Heart right ventricle (tissue), 16 donors: ENCODE measurements at regions not wholly inside any gene's neighbourhood (a gene's known extent, or its start where the extent isn't known, plus 50 kb on each side); places are given as distances from the start of the nearest gene placed in this dataset.

Source experiments
- ATAC-seq, 8 donors: fragments of 200-7000 bp; cut with Tn5 transposase; one replicate each; pipeline ENCODE4 v1.9.1; 2020; ENCODE audit warnings: mild to moderate bottlenecking in 8 of 8, moderate library complexity in 8 of 8, moderate number of reproducible peaks in 1 of 8
- DNase-seq, 2 donors: peaks; one replicate each; pipeline ENCODE4 v3.0.0-alpha.2; 2020
- H3K27ac ChIP-seq, 10 donors: fragments of 200-600 bp; sonication (generic) in 2 of 10; one replicate each; pipeline versions ENCODE4 v1.5.0 to v1.8.0; 2020 to 2022; ENCODE audit warnings: mild to moderate bottlenecking in 3 of 10
- H3K27me3 ChIP-seq, 7 donors: fragments of 200-600 bp; one replicate each; pipeline ENCODE4 v1.8.0; 2021 to 2022; ENCODE audit warnings: mild to moderate bottlenecking in 2 of 7
- H3K36me3 ChIP-seq, 9 donors: fragments of 200-600 bp; sonication (generic) in 1 of 9; one replicate each; pipeline versions ENCODE4 v1.5.0 to v1.8.0; 2020 to 2022; ENCODE audit warnings: mild to moderate bottlenecking in 2 of 9
- H3K4me1 ChIP-seq, 9 donors: fragments of 200-600 bp; sonication (generic) in 1 of 9; one replicate each; pipeline versions ENCODE4 v1.5.0 to v1.8.0; 2020 to 2022; ENCODE audit warnings: mild to moderate bottlenecking in 4 of 9
- H3K4me3 ChIP-seq, 10 donors: fragments of 200-600 bp; sonication (generic) in 2 of 10; one replicate each; pipeline versions ENCODE4 v1.5.0 to v1.8.0; 2020 to 2022; ENCODE audit warnings: mild to moderate bottlenecking in 7 of 10, moderate library complexity in 2 of 10
- H3K9me3 ChIP-seq, 11 donors: fragments of 200-600 bp in 10 of 11; sonication (generic) in 2 of 11; one replicate each; pipeline versions ENCODE4 v1.5.0 to v1.8.0; 2013 to 2022; ENCODE audit warnings: mild to moderate bottlenecking in 2 of 11, control low read depth in 1 of 11, moderate library complexity in 1 of 11
- WGBS, 2 donors: extraction: QIAGEN DNeasy Blood & Tissue Kit; methylation state at CpG; one replicate each; pipeline ENCODE4 v1.1.7; 2013; ENCODE audit warnings: inconsistent platforms in 1 of 2; 5-methylcytosine and 5-hydroxymethylcytosine counted together
- intact Hi-C, 10 donors: fragments of 100-400 bp; cut with DNase I; formaldehyde crosslinking; loops; one replicate each; pipeline versions ENCODE4 v1.11.1 to v1.14.2; 2022
- TF ChIP-seq, protein P1 (sequence below), 9 donors: fragments of 200-600 bp; sonication (generic) in 2 of 9; IDR thresholded peaks; one replicate each; pipeline versions ENCODE4 v1.5.0 to v1.8.0; 2021 to 2022; ENCODE audit warnings: antibody characterized with exemption in 9 of 9, mild to moderate bottlenecking in 5 of 9, moderate library complexity in 1 of 9
- donor health status: Arrhythmogenic right ventricular cardiomyopathy.
- donor health status: ischemic (EF 13 %, LVEDD 7.1; RV severe dilation, severe dysfunction).
- donor health status: healthy with polysubstance abuse.
- donor health status: DM: no; HTN: yes; CAD: no.
- donor health status: DM: no; HTN: no; CAD: no.
- donor health status: ischemic (EF 25% LVEDD 6.9; RV normal size, moderate dysfunction).
- donor health status: ischemic (EF 25% LVEDD 5.7; RV mildly dilated, moderate dysfunction).
- donor health status: healthy.
- donor health status: DM: yes; HTN: yes; CAD: no.
- donor health status: Ischemic cardiomyopathy.
- donor health status: ischemic (EF 35%, LVEDD 5.7; RV mildly dilated, moderate dysfunction).
- donor health status: nonischemic (EF 11% LVEDD 7.7; RV severe dilation, severe dysfunction).
- donor health status: DM: yes; HTN: yes; CAD: no.
- donor health status: PGD.
- donor health status: ischemic (EF 29% LVEDD 5.4; RV normal size, mild dysfunction).
- donor health status: nonischemic (EF 23%, LVEDD 6.1; RV moderate dilation, normal function).

DNA sequence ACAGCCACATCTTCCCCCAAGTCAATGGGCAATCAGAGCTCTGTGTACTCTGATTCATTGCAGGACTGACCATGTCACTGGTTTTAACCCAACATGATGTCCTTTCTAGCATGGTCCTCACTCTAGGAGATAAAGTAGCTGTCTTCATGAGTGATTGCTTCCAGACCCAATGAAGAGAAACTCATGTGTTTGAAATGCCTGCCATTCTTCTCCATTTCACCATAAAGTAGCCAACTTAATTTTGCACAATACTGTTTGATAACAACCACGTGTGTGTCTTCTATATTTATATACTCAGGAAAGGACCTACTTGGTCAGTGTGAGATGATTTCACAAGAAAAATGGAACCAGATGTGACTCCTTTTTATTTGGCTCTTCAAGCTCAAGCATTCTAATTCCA lies 172.5 kb downstream of the AXIN2 start:
- Histone ChIP-seq H3K4me3 (no peak overlapping the region), H3K27ac (no peak overlapping the region), H3K9me3 (no peaks in the 10 kb centered on the region), H3K27me3 (peaks cover 0 to 7% (median 0%) of the 10 kb centered on the region in 7 donors), H3K4me1 (no peaks in the 10 kb centered on the region), H3K36me3 (no peaks in the 10 kb centered on the region)
- intact Hi-C loops: no loop called here
- 21 to 29% methylated on average over 1 of the region's 1 CpG for WGBS, 2 donors
- ATAC-seq: no peak
- TF ChIP-seq, protein P1, sequence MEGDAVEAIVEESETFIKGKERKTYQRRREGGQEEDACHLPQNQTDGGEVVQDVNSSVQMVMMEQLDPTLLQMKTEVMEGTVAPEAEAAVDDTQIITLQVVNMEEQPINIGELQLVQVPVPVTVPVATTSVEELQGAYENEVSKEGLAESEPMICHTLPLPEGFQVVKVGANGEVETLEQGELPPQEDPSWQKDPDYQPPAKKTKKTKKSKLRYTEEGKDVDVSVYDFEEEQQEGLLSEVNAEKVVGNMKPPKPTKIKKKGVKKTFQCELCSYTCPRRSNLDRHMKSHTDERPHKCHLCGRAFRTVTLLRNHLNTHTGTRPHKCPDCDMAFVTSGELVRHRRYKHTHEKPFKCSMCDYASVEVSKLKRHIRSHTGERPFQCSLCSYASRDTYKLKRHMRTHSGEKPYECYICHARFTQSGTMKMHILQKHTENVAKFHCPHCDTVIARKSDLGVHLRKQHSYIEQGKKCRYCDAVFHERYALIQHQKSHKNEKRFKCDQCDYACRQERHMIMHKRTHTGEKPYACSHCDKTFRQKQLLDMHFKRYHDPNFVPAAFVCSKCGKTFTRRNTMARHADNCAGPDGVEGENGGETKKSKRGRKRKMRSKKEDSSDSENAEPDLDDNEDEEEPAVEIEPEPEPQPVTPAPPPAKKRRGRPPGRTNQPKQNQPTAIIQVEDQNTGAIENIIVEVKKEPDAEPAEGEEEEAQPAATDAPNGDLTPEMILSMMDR (IDR thresholded peaks at IDR 0.05): no peak
- no peak for DNase-seq

DNA sequence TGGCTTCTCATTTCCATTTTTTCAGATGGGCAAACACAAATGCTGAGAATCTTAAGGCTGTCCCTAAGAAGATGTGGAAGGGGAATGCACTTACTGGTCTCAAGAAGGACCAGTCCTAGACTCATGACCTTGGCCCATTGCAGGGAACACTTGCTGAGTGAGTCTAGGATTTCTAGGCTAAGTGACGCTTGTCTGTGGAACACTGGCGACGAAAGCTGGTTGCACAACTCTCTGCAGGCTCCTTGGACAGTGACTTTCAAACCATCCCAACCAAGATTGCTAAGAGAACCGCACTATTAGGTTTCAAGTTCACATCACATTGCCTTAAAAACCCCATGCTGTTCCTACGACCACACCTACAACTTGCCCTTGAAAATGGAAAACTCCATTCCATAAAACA lies 174.1 kb downstream of the AXIN2 start:
- ATAC-seq (no peak), DNase-seq (no peak)
- H3K36me3 ChIP-seq: no peaks in the 10 kb centered on the region
- TF ChIP-seq, protein P1 (IDR thresholded peaks at IDR 0.05): no peak
- 89 to 91% methylated on average over 5 of the region's 5 CpGs for whole genome bisulfite sequencing, 2 donors
- H3K27ac ChIP-seq: no peak overlapping the region
- no peak overlapping the region for H3K4me3 ChIP-seq
- H3K27me3 ChIP-seq: peaks cover 0 to 7% (median 0%) of the 10 kb centered on the region in 7 donors
- H3K9me3 ChIP-seq: no peaks in the 10 kb centered on the region
- no peaks in the 10 kb centered on the region for H3K4me1 ChIP-seq
- intact Hi-C loops: no loop called here

DNA sequence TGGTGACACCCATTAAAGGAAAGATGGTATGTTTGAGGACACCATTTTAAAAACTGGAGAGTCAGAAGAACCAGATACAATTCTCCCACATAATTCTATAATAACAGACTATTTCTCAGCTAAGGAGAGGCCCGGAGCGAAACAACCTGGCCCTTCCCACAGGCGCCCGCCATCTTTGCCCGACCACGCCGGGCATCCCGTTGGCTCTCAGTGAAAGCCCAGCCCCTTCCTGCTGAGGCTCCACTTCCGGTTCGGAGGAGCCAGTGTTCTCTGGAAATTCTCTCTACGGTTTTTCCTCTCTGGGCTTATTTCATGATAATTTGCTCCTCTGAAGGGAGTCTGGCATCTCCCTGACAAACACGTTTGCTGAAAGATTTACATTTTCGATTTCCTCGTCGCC lies 175.7 kb downstream of the AXIN2 start:
- Histone ChIP-seq H3K4me3 (no peak overlapping the region), H3K4me1 (no peaks in the 10 kb centered on the region), H3K36me3 (no peaks in the 10 kb centered on the region), H3K27me3 (peaks cover 0 to 7% (median 0%) of the 10 kb centered on the region in 7 donors), H3K27ac (no peak overlapping the region), H3K9me3 (no peaks in the 10 kb centered on the region)
- ATAC-seq (no peak), DNase-seq (no peak)
- 91 to 92% methylated on average over 15 of the region's 15 CpGs for WGBS, 2 donors
- TF ChIP-seq, protein P1 (IDR thresholded peaks at IDR 0.05): no peak
- intact Hi-C loops: no loop called here

DNA sequence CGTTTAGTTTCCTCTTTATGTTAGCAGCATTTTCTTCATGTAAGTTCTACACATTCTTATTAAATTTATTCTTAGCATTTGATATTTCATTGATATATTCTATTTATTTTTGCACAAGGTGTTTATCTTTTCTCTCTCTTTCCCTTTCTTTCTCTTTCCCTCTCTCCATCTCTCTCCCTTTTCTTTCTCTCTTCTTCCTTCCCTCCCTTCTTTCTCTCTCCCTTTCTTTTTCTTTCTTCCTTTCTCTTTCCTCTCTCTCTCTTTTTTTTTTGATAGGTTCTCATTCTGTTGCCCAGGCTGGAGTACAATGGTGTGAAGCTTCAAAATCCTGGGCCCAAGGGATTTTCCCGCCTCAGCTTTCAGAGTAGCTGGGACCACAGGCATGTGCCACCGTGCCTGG lies 176.4 kb downstream of the AXIN2 start:
- Histone ChIP-seq H3K4me1 (no peaks in the 10 kb centered on the region), H3K27me3 (peaks cover 0 to 7% (median 0%) of the 10 kb centered on the region in 7 donors), H3K9me3 (no peaks in the 10 kb centered on the region), H3K27ac (no peak overlapping the region), H3K36me3 (no peaks in the 10 kb centered on the region), H3K4me3 (no peak overlapping the region)
- no peak for ATAC-seq
- no peak for DNase-seq
- intact Hi-C loops: no loop called here
- TF ChIP-seq, protein P1 (IDR thresholded peaks at IDR 0.05): no peak
- 92 to 97% methylated on average over 3 of the region's 3 CpGs for WGBS, 2 donors

DNA sequence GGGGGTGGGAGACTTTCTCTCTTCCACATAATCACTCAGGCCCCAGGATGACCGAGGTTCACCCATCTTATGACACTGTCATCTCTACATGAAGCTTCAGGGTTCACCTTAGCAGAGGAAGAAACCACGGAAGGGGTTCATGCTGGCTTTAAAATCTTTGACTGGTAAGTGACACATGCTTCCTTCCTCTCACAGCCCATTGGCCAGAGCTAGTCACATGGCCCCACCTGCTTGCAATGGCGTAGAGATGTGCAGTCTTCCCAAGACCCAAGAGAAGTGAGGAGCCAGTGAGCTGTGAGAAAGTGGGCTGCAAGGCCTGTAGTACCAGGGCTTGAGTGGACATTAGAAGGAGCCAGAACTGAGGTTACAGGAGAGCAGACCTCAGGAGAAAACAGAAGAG lies 180.3 kb downstream of the AXIN2 start:
- Histone ChIP-seq H3K36me3 (no peaks in the 10 kb centered on the region), H3K4me3 (no peak overlapping the region), H3K27me3 (no peaks in the 10 kb centered on the region), H3K9me3 (no peaks in the 10 kb centered on the region), H3K27ac (no peak overlapping the region), H3K4me1 (no peaks in the 10 kb centered on the region)
- TF ChIP-seq, protein P1 (IDR thresholded peaks at IDR 0.05): no peak
- DNase-seq (no peak), ATAC-seq (no peak)
- 85 to 90% methylated on average over 3 of the region's 3 CpGs for WGBS, 2 donors
- intact Hi-C loops: no loop called here
